ENCODE measurements at regions not wholly inside any gene's neighbourhood (a gene's known extent, or its start where the extent isn't known, plus 50 kb on each side); places are given as distances from the start of the nearest gene placed in this dataset.
A peak's percentile ranks its signal among the peaks of the same experiment; 100 is the strongest.

DNA sequence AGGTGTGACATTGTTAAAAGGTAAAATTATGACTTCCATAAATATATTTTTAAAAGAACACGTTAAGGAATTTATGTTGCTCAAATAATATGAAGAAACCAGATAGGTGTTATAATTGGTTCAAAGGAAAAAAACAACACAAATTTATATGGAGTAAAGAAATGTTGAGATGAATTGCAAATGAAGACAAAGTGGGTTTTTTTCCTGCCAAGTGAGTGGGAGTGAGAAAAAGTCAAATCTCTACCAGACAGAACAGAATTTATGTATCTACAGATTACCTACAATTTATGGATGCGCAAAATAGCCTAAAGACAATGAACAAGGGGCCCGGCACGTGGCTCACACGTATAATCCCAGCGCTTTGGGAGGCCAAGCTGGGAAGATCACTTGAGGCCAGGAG is 159.7 kb upstream of the SLC1A4 start:
- no peak for DNase-seq (ENCODE audit: low spot score)

DNA sequence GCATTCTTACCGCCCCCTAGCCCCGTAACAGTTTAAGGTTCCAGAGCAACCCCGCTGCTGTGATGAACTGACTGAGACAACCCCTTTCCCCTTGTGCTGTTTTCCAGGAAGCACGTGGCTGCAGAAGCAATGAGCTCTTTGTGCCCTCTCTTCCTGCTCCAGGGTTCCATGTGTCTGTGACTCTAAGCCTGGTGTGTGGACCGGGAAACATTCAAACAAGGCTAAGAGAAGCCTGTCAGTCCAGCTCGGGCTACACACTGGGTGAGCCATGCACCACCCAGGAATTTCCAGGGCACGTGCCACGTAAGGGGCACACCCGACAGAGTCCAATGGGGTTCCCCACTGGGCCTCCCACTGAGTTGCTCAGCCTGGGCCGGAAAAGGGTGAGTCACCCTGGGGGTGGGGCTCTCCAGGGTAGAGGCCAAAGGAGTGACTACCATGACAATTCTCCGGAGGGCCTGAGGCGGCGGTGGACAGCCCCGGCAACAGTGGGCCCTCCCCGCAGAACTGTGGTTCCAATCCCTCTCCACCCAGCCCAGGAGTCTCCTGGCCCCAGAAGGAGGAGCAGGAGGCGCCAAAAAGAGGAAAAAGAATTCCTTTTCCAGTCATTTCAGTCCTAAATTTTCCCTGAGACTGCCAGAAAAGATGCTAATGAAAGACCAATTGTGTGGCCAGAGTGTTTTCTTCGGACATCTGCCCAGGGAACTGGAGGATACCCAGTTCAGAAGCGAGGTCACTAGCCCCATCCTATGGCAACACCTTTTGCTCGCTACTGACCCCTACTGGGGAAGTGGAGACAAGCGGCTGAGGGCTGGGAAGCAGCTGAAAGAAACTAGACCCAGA is 157.8 kb upstream of the SLC1A4 start:
- peak; percentile 85 for DNase-seq (ENCODE audit: low spot score)

DNA sequence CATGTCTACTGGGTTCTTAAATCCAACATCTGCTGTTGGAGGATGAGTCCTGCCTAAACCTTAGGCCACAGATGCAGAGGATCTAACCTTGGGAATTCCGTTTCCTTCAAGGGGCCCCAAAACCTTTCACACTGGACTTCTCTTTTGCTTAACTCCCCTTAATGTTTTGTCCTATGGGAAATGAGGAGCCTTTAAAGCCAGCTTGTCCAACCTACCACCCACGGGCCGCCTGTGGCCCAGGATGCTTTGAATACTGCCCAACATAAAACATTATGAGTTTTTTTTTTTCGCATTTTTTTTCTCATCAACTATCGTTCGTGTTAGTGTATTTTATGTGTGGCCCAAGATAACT is 157.2 kb upstream of the SLC1A4 start:
- no peak for DNase-seq (ENCODE audit: low spot score)

DNA sequence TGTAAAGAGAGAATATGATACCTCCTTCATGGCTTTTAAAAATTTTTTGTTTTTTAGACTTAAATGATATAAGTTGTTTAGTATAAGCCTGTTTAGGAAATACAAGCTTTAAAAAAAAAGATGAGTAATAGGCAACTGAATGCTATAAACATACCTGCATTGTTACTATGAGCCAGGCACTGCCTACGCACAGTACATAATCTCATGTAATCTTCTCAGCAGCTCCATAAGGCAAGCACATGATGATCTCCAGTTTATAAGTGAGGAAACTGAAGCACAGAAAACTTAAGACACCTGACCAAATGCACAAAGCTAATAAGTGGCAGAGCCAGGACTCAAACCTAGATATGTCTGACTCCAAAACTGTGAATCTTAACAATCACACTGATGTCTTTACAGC is 156.3 kb upstream of the SLC1A4 start:
- no peak for DNase-seq (ENCODE audit: low spot score)

DNA sequence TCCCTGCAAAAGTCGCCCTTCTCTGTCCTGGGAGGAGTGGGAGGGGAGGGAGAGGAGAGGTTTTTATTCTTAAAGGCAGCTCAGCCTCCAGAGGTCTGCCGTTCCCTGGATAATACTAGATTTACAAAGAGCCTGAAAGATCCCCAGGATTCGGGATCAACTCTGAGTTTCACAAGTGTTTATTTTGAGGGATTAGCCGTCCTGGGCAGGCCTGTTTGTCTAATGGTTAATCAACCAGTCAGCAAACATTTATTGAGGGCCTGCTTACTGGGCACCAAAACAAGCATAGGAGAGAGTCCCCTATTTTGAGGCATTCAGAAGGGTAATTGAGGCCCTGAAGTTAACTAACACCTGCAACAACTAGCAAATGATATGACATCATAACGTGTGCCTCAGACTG is 152.6 kb upstream of the SLC1A4 start:
- DNase-seq (ENCODE audit: low spot score), result no peak

DNA sequence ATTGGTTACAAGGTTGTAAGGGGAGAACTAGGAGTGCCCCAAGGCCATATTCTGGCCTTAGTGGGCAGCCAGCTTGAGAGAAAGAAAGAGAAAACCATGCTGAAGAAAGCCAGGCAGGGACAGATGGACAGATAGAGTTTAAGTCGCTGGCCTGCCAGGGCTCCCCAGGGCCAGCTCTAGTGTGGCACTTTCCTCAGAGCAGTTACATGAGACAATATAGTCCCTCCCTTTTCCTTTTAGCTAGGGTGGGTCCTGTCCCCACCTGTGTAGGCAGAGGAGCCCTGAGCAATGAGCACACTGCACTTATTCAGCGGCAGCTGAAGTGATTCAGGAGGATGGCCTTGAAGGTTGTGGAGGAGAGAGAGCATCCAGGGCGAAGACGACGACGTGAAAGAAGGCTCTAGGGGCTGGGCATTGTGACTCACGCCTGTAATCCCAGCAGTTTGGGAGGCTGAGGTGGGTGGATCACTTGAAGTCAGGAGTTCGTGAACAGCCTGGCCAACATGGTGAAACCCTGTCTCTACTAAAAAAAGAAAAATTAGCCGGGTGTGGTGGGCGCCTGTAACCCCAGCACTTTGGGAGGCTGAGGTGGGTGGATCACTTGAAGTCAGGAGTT is 152.0 kb upstream of the SLC1A4 start:
- no peak for DNase-seq (ENCODE audit: low spot score)

DNA sequence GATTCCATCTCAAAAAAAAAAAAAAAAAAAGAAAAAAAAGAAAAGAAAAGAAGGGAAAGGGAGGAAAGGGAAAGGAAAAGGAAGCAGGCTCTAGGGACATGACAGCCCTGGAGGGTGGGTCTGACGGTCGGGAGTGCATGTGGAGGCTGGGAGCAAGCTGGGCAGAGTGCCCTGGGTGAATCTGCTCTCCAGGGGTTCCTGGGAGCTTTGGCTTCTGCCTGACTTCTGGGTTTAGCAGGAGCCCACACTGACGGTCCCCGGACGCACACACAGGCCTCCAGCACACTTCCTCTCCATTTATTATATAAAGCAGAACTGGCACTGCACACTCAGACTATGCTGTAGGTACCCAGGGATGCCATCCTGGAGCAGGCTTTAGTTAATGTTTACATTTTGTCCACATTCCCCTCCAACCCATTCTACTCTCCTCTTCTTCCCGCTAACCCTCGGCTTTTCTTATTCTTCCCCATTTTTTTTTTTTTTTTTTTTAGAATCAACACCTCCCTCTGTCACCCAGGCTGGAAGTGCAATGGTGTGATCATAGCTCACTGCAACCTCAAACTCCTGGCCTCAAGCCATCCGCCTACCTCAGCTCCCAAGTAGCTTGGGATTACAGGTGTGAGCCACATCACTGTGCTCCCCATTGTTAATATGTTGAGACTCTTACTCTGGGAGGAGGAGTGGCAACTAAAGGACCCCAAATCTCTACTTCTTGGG is 151.1 kb upstream of the SLC1A4 start:
- no peak for DNase-seq (ENCODE audit: low spot score)

DNA sequence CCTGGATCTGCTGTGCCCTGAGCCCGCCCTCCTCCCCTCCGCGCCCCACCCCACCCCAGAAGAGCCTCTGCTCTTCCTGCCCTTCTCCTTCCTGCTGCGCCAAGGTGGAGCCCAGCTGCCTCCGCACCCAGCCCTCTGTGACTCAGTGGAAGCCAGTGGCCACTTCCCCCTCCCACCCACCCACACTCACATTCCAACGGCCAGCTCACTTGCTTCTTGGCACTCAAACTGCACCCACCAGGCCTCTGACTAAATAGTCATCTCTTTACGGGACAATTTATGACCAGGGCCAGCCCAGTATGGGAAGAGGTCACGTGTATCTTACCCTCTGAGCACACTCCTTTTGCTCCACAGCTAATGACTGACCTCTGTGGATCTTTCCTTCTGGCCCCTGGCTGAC is 150.4 kb upstream of the SLC1A4 start:
- no peak for DNase-seq (ENCODE audit: low spot score)

DNA sequence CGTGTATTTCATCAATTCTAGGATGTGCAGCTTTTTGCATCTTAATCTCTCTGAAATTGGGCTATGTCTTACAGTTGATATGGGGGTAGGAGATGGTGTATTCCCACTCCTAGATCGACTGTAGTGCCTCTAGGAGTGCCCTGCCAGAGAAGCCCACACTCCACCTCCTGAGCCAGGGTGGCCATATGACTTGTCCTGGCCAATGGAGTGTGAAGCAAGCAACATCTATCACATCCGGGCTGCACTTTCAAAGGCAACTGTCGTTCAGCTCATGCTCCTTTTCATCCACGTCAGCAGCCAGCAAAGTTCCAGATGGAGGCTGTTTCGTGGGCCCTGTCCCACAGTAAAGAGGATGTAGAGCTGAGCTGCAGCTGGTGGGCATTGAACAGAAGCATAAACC is 149.4 kb upstream of the SLC1A4 start:
- peak; percentile 75 for DNase-seq (ENCODE audit: low spot score)

DNA sequence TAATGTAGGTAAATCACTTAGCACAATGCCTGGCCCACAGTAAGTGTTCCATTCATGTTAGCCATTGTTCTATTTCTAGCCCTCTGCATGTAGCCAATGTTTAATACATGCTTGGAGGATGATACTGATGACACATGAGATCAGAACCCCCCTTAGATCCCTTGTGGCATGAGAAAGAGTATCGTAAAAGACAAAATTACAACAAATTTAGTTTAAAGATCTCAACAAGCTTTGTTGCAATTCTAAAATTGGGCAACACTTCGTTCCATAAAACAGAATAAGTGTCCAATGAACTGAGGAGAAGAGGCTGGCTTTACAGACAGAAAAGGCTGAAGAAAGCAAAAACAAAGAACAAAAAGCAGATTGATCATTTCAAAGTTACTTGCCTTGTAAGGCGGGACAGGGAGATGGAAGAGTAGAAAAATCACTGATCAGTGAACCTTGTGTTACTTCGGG is 148.7 kb upstream of the SLC1A4 start:
- no peak for DNase-seq (ENCODE audit: low spot score)

DNA sequence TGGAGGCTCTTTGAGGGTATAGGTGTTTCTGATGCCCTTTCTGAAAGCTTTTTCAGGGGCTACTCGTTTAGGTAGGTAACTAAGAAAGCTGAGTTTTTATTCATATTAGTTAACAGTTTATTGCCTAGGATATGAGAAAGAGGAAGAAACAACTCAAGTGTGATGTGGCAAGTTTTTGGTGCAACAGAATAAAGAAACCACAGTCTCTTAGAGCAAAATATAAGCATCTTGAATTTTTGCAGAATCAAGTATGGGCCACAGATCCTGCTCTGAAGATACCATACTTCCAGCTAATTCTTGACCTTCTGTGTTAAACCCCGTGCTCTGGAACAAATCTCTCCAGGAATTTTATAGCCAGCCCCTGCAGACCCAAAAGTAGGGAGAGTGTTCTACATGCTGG is 147.7 kb upstream of the SLC1A4 start:
- DNase-seq (ENCODE audit: low spot score), result no peak

DNA sequence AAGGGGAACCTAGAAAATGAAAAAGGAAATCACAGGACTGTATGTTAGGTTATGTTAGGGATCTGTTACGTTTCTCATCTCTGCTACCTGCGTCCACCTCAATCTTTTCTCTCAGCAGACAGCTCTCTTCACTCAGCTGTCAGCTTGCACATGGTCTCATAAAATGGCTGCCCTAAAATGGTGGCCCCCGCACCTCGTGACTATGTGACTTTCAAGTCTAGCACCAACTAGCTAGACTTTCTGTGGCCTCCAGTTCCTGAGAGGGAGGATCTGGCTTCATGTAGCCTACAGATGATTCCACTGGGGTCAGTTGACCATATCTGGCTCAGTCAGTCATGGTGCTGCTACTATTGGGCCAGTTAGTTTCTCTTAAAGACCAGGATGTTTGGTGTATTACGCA is 147.2 kb upstream of the SLC1A4 start:
- DNase-seq (ENCODE audit: low spot score), result no peak

DNA sequence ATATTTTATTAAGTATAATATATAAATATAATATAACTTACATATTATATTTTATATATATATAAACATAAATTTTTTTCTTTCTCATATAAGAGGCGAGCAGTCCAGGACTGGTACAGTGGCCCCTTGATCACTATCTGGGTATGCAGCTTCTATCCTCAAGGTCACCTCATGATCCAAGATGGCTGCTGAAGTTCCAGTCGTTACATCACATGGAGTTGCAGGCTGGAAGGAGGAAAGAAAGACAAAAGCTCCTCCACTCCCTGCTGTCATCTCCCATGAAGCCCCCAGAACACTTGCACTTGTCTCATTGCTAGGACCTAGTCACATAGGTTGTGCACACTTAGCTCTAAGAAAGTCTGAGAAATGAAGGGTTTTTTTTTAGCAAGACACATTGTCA is 145.1 kb upstream of the SLC1A4 start:
- no peak for DNase-seq (ENCODE audit: low spot score)

DNA sequence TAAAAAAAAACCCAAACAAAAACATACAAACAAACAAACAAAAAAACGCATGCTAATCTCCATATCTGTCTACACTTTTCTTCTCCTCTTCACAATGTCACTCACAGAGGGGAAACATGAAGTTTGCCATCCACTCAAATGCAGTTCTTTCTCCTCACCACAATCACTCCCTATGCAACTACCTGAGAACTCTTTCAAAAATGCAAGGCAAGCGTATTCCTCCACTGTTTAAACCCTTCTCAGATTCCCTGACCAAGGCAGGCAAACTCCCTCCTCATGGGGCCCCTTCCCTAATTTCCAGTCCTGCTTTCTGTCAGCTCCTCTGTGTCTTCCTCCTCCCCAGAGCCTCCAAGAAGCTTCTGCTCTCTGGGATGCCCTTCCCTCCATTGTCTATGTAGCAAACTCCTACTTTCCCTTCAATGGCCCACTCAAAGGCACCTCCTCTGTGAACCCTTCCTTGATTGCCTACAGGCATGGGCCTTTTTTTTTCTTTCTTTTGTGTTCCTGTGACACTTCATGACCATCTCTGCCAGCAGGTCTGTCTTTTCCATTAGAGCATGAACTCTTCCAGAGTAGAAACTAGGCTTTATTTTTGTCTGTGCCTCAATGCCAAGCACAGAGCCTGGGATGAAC is 143.8 kb upstream of the SLC1A4 start:
- no peak for DNase-seq (ENCODE audit: low spot score)

DNA sequence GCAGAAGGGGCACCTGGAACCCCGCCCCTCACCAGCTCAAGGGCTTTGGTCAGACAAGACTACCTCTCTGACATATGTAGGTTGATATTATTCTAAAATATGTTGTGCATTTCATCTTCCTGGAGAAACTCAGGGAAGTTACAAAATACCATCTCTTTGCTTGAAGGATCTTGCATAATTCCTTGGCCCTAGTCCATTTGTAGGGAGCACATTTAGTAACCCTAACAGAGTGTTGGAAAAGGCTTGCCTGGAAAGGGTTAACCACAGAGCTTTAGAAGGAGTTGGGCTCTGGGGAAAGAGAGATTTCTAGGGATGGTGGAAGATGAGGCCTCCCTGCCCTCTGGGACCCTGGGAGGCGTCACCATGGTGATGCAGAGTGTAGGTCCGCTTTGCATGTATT is 143.0 kb upstream of the SLC1A4 start:
- DNase-seq (ENCODE audit: low spot score), result no peak

DNA sequence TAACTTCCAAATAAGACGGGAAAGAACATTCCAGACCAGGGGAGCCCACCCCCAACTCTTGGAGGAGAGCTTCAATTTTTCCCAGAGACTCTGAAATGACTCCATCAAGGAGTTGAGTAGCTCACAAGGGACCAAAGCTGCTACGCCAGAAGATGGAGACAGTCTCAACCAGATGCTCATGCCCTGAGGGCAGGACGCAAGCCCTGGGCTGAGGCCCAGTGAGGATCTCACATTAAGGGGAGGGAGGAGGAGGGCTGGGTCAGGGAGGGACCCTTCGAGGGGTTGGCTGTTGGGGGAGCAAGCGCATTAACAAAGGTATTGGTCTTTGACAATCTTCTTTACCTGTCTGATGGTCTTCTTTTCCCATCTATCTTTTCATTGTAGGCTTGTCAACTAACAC is 141.3 kb upstream of the SLC1A4 start:
- no peak for DNase-seq (ENCODE audit: low spot score)

DNA sequence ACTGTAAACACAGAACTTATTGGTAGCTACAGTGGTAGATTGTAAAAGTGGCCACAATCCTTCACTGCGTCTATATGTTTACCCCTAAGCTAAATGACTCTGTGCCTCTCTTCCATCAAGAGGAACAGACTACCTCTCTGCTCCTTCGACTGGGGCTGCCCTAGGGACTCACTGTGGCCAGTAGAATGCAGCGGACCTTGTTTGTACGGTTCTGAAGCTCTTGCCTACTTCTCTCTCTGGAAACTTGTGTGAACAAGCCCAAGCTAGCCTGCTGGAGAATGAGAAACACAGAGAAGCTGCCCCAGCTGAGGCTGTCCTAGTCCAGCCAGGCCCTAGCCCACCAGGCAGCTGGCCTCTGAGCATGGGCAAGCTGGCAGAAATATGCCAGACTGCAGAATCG is 140.8 kb upstream of the SLC1A4 start:
- no peak for DNase-seq (ENCODE audit: low spot score)

DNA sequence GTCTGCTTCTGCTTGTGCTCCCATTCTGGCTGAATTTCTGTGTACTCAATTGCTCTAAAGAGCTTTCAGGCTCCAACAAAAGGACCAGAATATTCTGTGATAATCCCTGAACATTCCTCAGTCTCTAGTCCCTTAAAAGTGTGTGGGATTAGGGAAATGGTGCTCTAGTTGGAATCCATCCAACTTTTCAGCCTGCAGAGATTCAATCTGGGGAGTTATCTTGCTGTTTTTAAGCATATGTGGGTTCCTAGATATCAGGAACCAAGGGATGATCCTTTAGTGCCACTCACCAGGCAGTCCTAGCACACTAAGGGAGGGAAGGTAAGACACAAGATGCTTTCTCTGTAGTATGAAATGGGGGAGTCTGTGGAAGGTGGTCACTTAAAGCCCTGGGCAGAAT is 140.3 kb upstream of the SLC1A4 start:
- no peak for DNase-seq (ENCODE audit: low spot score)

DNA sequence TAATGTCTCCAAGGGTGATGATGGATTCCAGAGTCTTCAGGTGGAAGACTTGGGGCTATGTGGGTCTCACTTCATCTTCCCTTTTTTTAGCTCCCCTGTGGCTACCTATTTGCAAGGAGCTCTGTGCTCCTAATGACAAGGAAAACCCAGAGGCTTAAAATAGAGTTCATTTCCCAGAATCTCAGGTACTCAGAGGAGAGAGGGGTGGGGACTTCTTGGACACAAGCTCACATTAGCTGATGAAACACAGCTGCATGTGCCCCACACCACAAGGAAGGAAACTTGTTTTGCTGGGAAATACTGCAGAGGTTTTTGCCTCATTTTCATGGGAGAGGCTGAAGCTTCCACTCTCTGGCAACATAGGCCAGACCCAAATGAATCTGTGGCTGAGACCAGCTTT is 138.6 kb upstream of the SLC1A4 start:
- DNase-seq (ENCODE audit: low spot score), result no peak

DNA sequence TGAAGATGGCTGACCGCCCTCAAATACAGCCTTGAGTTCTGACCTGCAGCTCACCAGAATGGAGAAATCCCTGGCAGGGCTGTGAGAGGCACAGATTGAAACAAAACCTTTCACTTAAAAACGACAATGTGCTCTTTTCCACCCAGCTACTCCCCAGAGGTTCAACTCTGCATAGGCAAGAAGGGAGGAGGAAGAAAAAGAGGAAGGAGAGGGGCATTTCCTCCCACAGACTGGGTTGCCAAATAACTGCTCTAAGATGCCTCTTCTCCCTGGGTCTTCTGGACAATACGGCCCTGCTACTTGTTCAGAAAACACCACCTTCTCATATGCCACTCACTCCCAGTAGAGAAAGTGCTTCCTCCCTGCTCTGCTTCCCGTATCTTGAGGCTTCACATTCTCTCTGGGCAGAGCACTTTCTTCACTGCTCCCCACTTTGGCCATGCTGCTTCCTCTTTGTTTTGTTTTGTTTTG is 136.4 kb upstream of the SLC1A4 start:
- DNase-seq (ENCODE audit: low spot score), result no peak

DNA sequence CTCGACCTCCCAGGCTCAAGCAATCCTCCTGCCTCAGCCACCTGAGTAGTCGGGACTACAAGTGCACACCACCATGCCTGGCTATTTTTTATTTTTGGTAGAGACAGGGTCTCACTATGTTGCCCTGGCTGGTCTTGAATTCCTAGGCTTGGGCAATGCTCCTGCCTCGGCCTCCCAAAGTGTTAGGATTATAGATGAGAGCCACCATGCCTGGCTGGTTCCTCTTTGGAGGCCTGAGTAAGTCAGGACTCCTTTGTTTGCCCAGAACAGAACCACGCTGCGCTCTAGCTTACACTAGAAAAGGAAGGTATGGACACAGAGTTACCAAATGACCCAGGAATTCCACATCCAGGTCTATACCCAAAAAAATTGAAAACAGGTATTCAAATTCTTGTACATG is 135.9 kb upstream of the SLC1A4 start:
- DNase-seq (ENCODE audit: low spot score), result no peak

DNA sequence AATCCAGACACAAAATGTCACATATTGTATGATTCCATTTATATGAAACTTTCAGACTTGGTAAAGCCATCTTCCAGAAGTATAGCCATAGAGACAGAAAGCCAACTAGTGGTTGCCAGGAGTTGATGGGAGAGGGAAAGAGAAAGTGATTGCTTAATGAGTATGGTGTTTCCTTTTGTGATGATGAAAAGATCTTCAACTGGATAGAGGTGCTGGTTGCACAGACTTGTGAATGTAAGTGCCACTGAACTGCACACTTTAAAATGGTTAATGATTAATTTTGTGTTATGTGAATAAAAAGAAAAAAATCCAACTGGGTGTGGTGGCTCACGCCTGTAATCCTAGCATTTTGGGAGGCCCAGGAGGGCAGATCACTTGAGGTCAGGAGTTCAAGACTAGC is 135.3 kb upstream of the SLC1A4 start:
- DNase-seq (ENCODE audit: low spot score), result no peak

DNA sequence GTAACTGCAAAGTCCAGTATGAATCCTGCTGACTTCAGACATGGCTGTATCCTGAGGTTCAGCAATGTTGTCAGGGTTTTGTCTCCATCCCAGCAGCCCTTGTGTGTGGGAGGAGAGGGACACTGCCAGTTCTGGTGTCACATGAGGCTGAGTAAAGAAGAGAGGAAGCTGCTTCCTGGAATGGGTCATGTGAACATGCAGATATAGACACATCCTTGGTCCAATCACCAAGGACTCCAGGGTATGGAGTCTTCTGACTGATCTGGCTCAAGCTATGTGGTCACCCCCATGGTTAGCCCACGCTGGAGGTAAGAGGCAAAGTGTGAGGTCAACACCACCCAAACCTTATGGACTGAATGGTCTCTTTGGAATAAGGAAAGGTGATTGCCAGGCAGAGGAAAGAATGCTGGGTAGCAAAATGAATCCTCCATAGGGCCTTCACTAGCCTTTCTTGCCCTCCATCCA is 134.4 kb upstream of the SLC1A4 start:
- no peak for DNase-seq (ENCODE audit: low spot score)
